Breast epithelium (tissue), 4 donors: ENCODE measurements at regions not wholly inside any gene's neighbourhood (a gene's known extent, or its start where the extent isn't known, plus 50 kb on each side); places are given as distances from the start of the nearest gene placed in this dataset.

Experiments
- DNase-seq, 2 donors: peaks; one replicate each; pipeline ENCODE4 v3.0.0-alpha.2; 2019; ENCODE audit warnings: low spot score in 2 of 2
- H3K27ac ChIP-seq, 2 donors: fragments of 200-600 bp; sonication (generic) in 1 of 2; one replicate each; pipeline ENCODE4 v1.5.1; 2016 to 2019; ENCODE audit warnings: mild to moderate bottlenecking in 1 of 2
- H3K27me3 ChIP-seq, 2 donors: fragments of 200-600 bp; sonication (generic) in 1 of 2; one replicate each; pipeline versions ENCODE4 v1.5.1 to v1.6.0; 2017 to 2019; ENCODE audit warnings: control low read depth in 1 of 2, mild to moderate bottlenecking in 1 of 2
- H3K36me3 ChIP-seq: fragments of 200-600 bp; one replicate; pipeline ENCODE4 v1.5.1; 2019
- H3K4me1 ChIP-seq, 2 donors: fragments of 200-600 bp; sonication (generic); one replicate each; pipeline ENCODE4 v1.5.1; 2016 to 2019; ENCODE audit warnings: control low read depth in 1 of 2
- H3K4me3 ChIP-seq, 3 donors: fragments of 200-600 bp; sonication (generic); 1 replicate in 2 of 3; 2 replicates in 1 of 3; pipeline ENCODE4 v1.5.1; 2016 to 2019; ENCODE audit warnings: mild to moderate bottlenecking in 3 of 3, moderate library complexity in 2 of 3
- H3K9me3 ChIP-seq, 2 donors: fragments of 200-600 bp; sonication (generic) in 1 of 2; one replicate each; pipeline ENCODE4 v1.5.1; 2016 to 2019; ENCODE audit warnings: control low read depth in 1 of 2
- POLR2A ChIP-seq: fragments of 450-650 bp; IDR thresholded peaks from one replicate; pipeline ENCODE4 v1.6.1; 2016; ENCODE audit warnings: antibody characterized with exemption, mild to moderate bottlenecking, moderate library complexity
- POLR2AphosphoS5 ChIP-seq, 3 donors: sonication (generic); formaldehyde crosslinking; IDR thresholded peaks; one replicate each; pipeline ENCODE4 v1.6.1; 2017; ENCODE audit warnings: antibody characterized with exemption in 3 of 3
- intact Hi-C: fragments of 100-400 bp; cut with DNase I; formaldehyde crosslinking; loops from one replicate; pipeline ENCODE4 v1.15.1; 2023; ENCODE audit warnings: low total_unique reads
- TF ChIP-seq, protein P1 (sequence below), 3 donors: fragments of 450-650 bp; IDR thresholded peaks; one replicate each; pipeline ENCODE4 v1.5.1; 2016 to 2017; ENCODE audit warnings: antibody characterized with exemption in 3 of 3, mild to moderate bottlenecking in 3 of 3, moderate library complexity in 3 of 3

DNA sequence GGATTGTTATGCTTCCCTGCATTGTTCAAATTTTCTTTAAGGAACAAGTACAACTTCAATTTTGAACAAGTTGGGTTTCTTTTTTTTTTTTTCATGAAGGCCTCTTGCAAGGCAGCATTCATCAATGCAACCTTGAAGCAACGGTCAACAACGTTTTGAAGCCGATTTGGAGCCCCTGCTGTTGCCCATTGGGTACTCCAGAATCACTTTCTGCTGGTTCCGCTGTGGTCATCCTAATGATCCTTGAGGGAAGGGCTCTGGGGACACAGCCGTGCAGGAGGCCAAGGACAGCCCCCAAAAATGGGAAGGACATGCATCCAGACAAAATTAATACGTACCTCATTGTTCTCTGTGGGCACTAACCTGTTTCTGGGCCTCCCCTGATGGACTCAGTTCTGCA, 84.6 kb upstream of the MGMT start:
- no peak for DNase-seq
- Histone ChIP-seq H3K36me3 (no peaks in the 10 kb centered on the region), H3K9me3 (no peaks in the 10 kb centered on the region), H3K27me3 (no peaks in the 10 kb centered on the region), H3K27ac (no peak overlapping the region), H3K4me1 (no peaks in the 10 kb centered on the region), H3K4me3 (no peak overlapping the region)
- TF ChIP-seq, protein P1, sequence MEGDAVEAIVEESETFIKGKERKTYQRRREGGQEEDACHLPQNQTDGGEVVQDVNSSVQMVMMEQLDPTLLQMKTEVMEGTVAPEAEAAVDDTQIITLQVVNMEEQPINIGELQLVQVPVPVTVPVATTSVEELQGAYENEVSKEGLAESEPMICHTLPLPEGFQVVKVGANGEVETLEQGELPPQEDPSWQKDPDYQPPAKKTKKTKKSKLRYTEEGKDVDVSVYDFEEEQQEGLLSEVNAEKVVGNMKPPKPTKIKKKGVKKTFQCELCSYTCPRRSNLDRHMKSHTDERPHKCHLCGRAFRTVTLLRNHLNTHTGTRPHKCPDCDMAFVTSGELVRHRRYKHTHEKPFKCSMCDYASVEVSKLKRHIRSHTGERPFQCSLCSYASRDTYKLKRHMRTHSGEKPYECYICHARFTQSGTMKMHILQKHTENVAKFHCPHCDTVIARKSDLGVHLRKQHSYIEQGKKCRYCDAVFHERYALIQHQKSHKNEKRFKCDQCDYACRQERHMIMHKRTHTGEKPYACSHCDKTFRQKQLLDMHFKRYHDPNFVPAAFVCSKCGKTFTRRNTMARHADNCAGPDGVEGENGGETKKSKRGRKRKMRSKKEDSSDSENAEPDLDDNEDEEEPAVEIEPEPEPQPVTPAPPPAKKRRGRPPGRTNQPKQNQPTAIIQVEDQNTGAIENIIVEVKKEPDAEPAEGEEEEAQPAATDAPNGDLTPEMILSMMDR (IDR thresholded peaks at IDR 0.05) = no peak
- TF ChIP-seq POLR2AphosphoS5 (IDR thresholded peaks at IDR 0.05) = no peak
- no peak for TF ChIP-seq POLR2A
- intact Hi-C loops = no loop called here

DNA sequence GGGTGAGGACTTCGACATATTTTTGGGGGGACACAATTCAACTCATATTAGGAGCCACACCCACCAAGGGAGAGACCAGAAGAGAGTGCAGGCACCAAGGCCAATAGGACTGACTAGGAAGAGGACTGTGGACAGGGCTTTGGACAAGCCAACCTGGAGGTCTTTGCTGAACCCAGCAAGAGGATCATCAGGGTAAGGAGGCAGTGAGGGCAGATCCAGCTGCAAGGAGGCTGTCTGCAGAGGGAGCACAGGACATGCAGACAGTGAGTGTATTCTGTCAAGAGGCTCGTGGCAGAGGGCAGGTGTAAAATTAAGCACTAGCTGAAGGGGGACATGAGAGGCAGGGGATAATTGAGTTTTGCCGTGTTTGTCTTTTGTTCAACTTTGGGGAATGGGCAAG, 83.4 kb upstream of the MGMT start:
- no peaks in the 10 kb centered on the region for H3K36me3 ChIP-seq
- TF ChIP-seq POLR2A (no peak), POLR2AphosphoS5 (IDR thresholded peaks at IDR 0.05) (no peak)
- TF ChIP-seq, protein P1 (IDR thresholded peaks at IDR 0.05) = no peak

DNA sequence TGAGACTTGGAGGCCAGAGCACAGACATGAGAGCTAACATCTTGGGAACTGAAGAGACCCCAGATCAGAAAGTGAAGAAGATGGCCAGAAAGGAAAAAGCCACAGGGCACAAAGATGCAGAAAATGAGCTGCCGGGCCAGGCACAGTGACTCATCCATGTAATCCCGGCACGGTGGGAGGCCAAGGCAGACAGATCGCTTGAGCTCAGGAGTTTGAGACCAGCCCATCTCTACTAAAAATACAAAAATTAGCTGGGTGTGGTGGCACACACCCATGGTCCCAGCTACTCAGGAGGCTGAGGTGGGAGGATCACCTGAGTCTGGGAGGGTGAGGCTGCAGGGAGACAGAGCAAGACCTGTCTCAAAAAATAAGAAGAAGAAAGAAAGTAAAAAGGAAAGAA, 81.4 kb upstream of the MGMT start:
- no peak overlapping the region for H3K4me3 ChIP-seq
- no peak for DNase-seq
- no peaks in the 10 kb centered on the region for H3K36me3 ChIP-seq
- H3K9me3 ChIP-seq = no peaks in the 10 kb centered on the region
- intact Hi-C loops = no loop called here
- no peak overlapping the region for H3K27ac ChIP-seq
- H3K4me1 ChIP-seq = no peaks in the 10 kb centered on the region
- H3K27me3 ChIP-seq = no peaks in the 10 kb centered on the region
- TF ChIP-seq POLR2A (no peak), POLR2AphosphoS5 (IDR thresholded peaks at IDR 0.05) (no peak)
- TF ChIP-seq, protein P1 (IDR thresholded peaks at IDR 0.05) = no peak

More for the DNA sequence above, 83.4 kb upstream of the MGMT start:
- Histone ChIP-seq H3K4me3 (no peak overlapping the region), H3K9me3 (no peaks in the 10 kb centered on the region), H3K4me1 (no peaks in the 10 kb centered on the region), H3K27ac (no peak overlapping the region), H3K27me3 (no peaks in the 10 kb centered on the region)
- no peak for DNase-seq
- intact Hi-C loops = no loop called here

DNA sequence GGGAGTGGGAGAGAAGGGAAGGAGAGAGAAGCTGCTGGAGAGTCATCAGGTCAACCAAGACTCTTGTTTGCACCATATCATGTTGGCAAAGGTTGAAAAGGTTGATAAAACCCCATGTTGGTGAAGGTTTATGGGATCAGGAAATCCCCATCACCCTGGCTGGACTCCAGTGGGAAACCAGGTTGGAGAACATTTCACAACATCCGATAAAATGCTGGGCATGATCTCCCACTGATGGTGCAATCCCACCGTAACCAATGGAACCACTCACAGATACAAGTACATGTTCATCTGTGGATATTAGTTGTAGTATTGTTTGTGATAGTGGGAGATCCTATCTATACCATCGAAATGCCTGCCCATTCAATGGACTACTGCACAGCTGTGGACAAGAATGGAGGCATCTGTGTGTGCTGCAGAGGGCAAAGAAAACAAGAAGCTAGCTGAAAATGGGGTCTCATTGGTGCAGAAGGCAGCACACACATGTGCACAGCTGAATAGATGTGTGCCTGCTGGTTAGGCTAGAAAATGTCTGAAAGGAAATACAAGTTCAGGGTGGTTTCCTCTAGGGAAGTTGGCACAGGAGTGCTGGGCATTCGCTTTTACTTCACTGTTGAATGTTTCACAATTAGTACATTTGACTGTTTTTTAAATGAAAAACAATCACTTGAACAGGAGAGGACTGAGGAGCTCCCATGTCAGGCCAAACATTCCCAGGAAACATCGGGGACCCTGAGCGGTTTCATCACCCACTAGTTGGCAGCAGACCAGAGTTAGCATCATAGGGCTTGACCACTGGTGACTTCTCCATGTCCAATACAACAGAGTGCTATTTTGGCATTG, 80.4 kb upstream of the MGMT start:
- Histone ChIP-seq H3K9me3 (no peaks in the 10 kb centered on the region), H3K27ac (no peak overlapping the region), H3K27me3 (no peaks in the 10 kb centered on the region), H3K4me3 (no peak overlapping the region), H3K4me1 (no peaks in the 10 kb centered on the region), H3K36me3 (no peaks in the 10 kb centered on the region)
- intact Hi-C loops = no loop called here
- no peak for TF ChIP-seq POLR2AphosphoS5 (IDR thresholded peaks at IDR 0.05)
- no peak for TF ChIP-seq POLR2A
- TF ChIP-seq, protein P1 (IDR thresholded peaks at IDR 0.05) = no peak
- no peak for DNase-seq

DNA sequence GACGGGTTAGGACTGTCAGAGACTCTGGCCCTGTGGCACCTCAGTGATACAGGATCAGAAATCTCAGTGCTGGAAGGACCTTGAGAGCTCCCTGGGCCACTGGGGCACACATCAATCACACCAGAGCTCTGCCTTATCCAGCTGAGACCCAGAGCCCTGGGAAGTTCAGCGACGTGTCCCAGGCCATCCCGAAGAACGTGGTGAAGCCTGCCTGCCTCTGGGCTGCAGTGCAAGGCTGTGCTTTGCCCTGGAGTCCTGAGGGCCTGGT, 79.8 kb upstream of the MGMT start:
- H3K27ac ChIP-seq = no peak overlapping the region
- H3K9me3 ChIP-seq = no peaks in the 10 kb centered on the region
- DNase-seq = no peak
- intact Hi-C loops = no loop called here
- H3K27me3 ChIP-seq = peaks cover 0 to under 1% of the 10 kb centered on the region in 2 donors
- no peaks in the 10 kb centered on the region for H3K4me1 ChIP-seq
- H3K36me3 ChIP-seq = no peaks in the 10 kb centered on the region
- TF ChIP-seq POLR2AphosphoS5 (IDR thresholded peaks at IDR 0.05) (no peak), POLR2A (no peak)
- TF ChIP-seq, protein P1 (IDR thresholded peaks at IDR 0.05) = no peak
- no peak overlapping the region for H3K4me3 ChIP-seq
